Peyer's patch (tissue), 4 donors: ENCODE measurements at regions not wholly inside any gene's neighbourhood (a gene's known extent, or its start where the extent isn't known, plus 50 kb on each side); places are given as distances from the start of the nearest gene placed in this dataset.

Experiments used
- POLR2A ChIP-seq, 2 donors: fragments of 450-650 bp; IDR thresholded peaks; one replicate each; pipeline ENCODE4 v1.5.1; 2017; ENCODE audit warnings: antibody characterized with exemption in 2 of 2, mild to moderate bottlenecking in 2 of 2, moderate library complexity in 2 of 2
- TF ChIP-seq, protein P1 (sequence below), 6 experiments: fragments of 450-650 bp in 4 of 6; fragments of 200-600 bp in 2 of 6; sonication (generic) in 1 of 6; IDR thresholded peaks; one replicate each; pipeline ENCODE4 v1.5.1; 2017 to 2019; ENCODE audit warnings: antibody characterized with exemption in 6 of 6, mild to moderate bottlenecking in 3 of 6, moderate library complexity in 1 of 6

DNA sequence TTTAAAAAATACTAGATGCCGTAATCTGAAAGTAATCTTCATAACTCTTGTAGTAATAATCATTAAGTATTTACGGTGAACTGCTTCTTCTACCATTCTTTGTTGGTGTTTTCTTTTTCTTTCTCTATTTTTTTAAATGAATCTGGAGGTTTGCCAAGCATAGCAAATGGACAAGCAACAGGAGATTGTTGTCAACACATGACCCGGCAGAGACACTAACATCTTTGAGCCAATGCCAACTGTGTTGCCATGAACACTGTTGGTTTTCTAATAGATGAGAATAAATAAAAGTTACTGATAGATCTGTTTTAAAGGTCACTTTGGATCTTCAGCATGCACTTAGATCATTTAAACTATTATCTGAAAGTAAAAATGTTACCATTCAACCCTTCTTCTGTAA lies 523.6 kb upstream of the EYS start:
- TF ChIP-seq, protein P1, sequence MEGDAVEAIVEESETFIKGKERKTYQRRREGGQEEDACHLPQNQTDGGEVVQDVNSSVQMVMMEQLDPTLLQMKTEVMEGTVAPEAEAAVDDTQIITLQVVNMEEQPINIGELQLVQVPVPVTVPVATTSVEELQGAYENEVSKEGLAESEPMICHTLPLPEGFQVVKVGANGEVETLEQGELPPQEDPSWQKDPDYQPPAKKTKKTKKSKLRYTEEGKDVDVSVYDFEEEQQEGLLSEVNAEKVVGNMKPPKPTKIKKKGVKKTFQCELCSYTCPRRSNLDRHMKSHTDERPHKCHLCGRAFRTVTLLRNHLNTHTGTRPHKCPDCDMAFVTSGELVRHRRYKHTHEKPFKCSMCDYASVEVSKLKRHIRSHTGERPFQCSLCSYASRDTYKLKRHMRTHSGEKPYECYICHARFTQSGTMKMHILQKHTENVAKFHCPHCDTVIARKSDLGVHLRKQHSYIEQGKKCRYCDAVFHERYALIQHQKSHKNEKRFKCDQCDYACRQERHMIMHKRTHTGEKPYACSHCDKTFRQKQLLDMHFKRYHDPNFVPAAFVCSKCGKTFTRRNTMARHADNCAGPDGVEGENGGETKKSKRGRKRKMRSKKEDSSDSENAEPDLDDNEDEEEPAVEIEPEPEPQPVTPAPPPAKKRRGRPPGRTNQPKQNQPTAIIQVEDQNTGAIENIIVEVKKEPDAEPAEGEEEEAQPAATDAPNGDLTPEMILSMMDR (IDR thresholded peaks at IDR 0.05): no peak
- TF ChIP-seq POLR2A (IDR thresholded peaks at IDR 0.05): no peak
